ENCODE measurements at regions not wholly inside any gene's neighbourhood (a gene's known extent, or its start where the extent isn't known, plus 50 kb on each side); places are given as distances from the start of the nearest gene placed in this dataset.

DNA sequence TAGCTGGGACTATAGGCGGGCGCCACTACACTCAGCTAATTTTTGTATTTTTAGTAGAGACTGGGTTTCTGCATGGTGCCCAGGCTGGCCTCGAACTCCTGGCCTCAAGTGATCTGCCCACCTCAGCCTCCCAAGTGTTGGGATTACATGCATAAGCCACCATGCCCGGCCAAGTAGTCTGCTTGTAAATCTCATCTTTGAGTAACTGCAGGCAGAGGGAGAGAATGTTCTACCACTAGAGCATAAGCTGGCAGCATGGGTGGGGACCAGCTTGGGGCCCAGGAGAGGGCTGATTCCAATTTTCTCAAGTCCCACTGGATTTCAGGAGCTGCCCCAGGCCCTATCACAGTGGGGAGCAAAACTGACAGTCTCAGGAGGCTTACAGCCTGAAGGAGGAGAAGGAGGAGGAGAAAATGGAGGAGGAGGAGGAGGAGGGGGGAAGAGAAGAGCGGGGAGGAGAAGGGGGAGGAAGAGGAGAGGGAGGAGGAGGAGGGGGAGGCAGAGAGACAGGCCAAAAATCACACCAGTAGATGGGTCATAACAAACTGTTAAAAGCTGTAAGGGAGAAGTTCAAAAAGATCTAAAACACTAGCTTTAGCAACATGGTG is 229.1 kb upstream of the IGF1R start:
- no peak for DNase-seq (ENCODE audit: low spot score)

GRCh38 chr15:98420837-98421236 is 227.5 kb upstream of the IGF1R start:
- no peak for DNase-seq (ENCODE audit: low spot score)

DNA sequence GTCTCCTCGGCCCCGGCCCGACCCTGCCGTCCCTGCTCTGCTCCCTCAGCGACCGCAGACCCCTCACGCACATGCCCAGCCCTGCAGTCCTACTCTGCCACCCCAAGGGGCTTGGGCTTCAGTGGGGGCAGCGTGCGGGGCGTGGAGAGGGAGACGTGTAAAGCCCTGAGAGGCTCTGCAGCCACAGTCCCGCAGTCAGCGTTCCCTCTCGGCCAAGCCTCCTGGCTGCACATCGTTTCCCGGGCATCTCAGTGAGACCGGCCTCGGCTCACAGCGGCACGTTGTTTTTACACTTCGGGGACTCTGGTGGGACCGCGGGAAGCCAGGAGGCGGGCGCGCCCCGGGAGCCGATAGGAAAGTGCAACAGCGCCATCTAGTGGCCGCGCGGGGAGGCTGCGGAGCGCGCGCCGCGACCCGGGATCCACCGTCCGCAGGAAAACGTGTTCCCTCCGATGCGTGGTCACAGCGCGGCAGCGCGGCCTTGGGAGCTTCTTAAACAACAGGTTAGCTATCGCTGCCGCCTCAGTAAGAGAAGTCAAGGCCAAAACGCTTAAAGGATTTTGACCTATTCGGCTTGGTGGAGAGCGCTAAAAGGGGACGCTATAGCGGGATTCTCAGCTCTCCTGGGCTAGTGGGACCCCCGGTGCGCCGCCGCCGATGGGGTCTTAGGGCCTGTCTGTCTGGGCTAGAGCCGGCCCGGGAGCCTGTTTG is 226.8 kb upstream of the IGF1R start:
- DNase-seq (ENCODE audit: low spot score) = peak; percentile 57

GRCh38 chr15:98422130-98422478 is 226.2 kb upstream of the IGF1R start:
- DNase-seq (ENCODE audit: low spot score) = no peak

- DNase-seq (ENCODE audit: low spot score) = no peak
These were observed 223.2 kb upstream of the IGF1R start for GRCh38 chr15:98425173-98425572.

- DNase-seq (ENCODE audit: low spot score) = no peak
These were observed 221.0 kb upstream of the IGF1R start for GRCh38 chr15:98427321-98427720.

GRCh38 chr15:98428253-98428989 is 219.9 kb upstream of the IGF1R start:
- DNase-seq (ENCODE audit: low spot score) = peak; percentile 54

- no peak for DNase-seq (ENCODE audit: low spot score)
These were observed 217.2 kb upstream of the IGF1R start for GRCh38 chr15:98431171-98431570.

DNA sequence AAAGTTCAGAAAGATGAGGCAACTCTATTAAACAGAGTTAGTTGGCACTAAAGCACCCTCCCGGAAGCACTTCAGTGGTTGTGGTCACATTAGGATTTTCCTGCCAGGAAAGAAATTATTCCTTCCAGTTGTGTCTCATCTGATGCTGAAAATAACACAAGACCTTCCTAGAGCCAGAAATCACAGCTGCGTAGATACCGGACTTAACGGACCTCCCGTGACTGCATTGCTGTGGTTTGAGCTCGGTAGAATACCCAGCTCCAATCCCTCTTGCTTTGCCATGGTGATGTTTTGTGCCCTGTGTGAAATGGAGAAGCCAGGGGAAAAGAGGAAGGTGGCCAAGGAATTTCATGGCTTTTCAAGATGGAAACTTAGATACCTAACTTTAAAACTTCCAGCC is 215.0 kb upstream of the IGF1R start:
- DNase-seq (ENCODE audit: low spot score) = no peak

- DNase-seq (ENCODE audit: low spot score) = no peak
These were observed 214.5 kb upstream of the IGF1R start for GRCh38 chr15:98433856-98434255.

DNA sequence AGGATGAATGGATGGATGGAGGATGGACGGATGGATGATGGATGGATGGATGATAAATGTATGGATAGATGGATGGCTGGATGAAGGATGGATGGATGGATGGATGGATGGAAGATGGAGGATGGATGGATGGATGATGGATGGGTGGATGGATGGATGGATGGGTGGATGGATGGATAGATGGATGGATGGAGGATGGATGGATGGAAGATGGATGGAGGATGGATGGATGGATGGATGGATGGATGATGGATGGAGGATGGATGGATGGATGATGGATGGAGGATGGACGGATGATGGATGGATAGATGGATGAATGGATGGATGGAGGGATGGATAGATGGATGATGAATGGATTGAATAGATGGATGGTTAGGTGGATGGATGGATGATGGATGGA is 210.6 kb upstream of the IGF1R start:
- DNase-seq (ENCODE audit: low spot score) = no peak

DNA sequence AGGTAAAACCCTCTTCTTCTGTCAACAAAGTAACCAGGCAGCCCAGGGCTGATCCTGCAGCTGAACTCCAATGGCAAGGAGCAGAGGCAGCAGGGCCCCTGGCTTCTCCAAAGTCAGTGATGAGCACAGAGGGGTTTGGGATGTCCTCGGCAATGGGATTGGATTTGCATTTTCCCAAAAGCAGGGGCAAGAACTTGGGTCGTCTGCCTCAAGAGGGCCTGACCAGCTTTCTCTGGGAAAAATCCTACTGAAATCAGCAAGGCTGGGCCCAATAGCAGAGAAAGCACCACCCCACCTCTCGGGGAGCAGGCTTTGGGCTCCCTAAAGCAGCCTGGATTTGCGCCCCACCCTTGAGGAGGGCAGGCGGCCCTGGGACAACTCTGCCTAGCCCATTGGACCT is 210.0 kb upstream of the IGF1R start:
- no peak for DNase-seq (ENCODE audit: low spot score)

DNA sequence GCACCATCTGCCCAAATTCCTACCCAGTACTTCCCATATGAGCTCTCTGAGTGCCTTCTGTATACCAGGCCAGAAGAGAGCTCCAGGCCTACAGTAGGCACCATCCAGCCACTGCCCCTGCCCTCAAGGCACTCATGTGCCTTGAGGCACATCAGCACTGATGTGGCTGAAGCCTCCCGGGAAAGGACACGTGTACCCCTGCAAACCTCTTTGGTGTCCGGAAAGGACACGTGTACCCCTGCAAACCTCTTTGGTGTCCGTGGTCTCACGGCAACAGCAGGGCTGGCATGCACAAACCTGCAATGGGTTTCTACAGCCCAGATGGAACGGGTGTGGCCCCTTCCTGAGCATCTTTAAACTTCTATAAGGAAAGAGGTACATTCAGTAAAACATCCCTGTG is 209.4 kb upstream of the IGF1R start:
- no peak for DNase-seq (ENCODE audit: low spot score)

DNA sequence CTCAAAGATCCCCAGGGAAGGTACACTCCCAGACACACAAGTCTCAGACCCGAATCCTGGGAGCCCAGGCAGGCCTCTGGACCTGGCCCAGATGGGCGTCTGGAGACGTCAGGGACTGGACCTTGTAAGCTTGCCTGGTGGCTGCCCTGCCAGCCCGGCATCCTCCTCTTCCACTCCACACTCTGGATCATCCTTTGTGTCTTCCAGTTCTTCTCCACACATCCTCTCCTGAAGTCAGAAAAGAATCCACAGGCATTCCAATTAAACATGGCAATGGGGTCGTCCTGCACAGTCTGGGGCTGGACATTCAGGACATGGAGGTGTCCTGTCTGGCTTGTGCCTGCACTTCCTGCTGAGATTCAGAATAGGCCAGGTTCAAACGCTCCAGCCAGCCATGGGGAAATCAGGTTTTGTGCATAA is 208.8 kb upstream of the IGF1R start:
- DNase-seq (ENCODE audit: low spot score) = no peak

GRCh38 chr15:98440917-98441316 is 207.4 kb upstream of the IGF1R start:
- DNase-seq (ENCODE audit: low spot score) = no peak

DNA sequence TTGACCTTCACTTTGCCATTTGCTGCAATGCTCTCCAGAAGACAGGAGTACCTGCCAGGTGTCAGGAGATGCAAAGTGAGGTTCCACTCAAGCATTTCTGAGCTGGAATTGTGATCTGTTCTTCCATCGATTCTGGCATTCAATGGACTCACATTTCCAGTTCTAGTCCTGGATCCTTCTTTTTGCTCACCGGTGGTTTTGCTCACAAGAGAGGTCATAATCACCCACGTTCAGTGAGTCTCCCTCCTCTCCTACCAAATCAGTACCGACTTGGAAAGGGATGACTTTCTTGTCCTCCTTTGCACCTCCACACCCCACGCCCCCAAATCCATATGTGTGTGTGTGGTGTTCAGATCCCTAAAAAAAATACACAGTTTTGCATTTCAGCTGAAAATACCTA is 206.7 kb upstream of the IGF1R start:
- no peak for DNase-seq (ENCODE audit: low spot score)

GRCh38 chr15:98442379-98442833 is 205.9 kb upstream of the IGF1R start:
- DNase-seq (ENCODE audit: low spot score) = peak; percentile 63

DNA sequence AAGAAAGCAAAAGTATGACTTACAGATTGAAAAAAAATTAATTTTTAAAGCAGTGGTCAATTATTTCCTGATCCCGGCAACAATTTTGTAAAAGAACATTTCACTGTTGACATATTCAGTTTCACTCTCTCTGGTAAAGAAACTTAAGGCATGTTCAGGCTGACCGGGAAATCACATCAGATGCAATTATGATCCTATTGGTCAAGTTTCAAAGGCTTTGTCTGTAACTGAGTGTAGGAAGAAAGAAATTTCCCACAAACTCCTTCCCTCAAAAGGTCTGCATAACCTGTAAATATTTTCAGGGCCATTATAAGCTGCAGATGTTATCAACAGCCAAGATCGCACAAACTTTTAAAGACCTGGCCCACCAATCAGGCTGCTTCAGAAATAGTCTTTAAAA is 205.4 kb upstream of the IGF1R start:
- no peak for DNase-seq (ENCODE audit: low spot score)

DNA sequence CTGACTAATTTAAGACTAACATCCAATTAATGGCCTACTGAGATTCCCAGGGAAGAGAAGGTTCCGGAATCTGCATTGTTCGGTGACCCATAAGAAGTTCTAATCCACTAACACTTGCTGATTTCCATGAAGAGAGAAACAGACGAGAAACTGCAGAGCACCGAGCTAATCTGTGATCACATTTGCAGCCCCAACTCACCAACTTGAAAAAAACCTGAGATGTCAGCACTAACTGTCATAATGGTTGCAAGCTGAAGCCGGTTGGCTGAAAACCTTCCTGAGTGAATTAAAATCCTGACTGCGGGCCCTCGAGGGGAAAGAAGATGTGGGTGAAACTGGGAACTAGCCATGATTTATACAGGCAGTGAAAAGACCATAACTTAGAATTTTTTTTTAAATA is 204.8 kb upstream of the IGF1R start:
- no peak for DNase-seq (ENCODE audit: low spot score)

DNA sequence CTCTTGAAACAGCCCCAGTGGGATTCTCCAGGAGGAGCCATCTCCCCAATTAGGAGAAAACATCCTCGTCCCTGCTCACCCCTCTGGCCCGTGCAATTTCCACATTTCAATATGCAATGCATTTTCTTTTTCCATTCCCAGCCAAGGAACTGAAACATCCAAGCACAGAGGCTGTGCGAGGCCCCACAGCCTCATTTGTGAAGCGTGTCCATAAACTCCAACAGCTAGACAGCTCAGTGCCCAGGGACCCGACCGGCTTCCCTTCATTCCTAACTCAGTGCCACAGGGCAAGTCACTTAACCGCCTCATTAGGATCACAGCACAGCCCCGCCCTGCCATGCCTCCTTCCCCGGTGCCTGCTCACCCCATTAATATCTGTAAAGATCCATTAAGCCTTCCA is 204.2 kb upstream of the IGF1R start:
- DNase-seq (ENCODE audit: low spot score) = no peak

- no peak for DNase-seq (ENCODE audit: low spot score)
These were observed 203.0 kb upstream of the IGF1R start for GRCh38 chr15:98445315-98445714.

DNA sequence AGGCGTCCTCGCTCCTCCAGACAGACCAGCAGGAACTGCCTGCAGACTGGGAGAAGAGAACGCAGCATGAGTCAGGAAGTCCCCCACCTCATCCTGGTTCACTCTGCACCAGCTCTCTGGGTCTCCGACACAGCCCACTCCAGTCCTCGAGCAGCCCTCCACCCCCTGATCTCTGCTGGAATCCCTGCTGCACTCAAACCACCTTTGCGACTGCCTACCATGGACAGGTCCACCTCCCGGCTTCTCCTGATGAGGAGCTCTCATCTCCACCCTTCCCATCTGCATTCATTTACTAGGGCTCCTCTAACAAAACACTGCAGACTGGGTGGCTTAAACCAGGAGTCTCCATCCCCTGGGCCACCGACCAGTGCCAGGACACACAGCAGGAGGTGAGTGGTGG is 202.3 kb upstream of the IGF1R start:
- no peak for DNase-seq (ENCODE audit: low spot score)

DNA sequence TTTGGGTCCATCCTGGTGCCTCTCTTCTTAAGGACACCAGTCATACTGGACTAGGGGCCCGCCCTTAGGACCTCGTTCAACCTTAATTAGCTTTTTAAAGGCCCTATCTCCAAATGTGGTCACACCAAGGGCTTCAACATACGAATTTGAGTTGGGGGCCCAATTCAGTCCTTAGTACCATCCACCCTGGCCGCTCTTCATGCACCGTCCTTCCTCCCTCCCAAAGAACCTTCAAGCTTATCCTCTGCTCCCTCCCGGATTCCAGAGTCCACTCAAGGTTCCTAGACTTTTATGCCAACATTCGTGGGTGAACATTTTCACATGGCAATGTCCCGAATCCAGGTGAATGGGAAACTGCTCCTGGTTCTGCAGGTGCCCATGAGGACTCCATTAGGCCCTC is 201.3 kb upstream of the IGF1R start:
- DNase-seq (ENCODE audit: low spot score) = no peak

Data from activated CD4-positive, alpha-beta T cell treated with anti-CD3 and anti-CD28 coated beads, Interleukin-2, Interleukin-4, amounts not matched to agents 100 ng/mL and 50 ng/mL, durations not matched to agents 16 hours and 8 hours (primary cell).